ENCODE measurements at regions not wholly inside any gene's neighbourhood (a gene's known extent, or its start where the extent isn't known, plus 50 kb on each side); places are given as distances from the start of the nearest gene placed in this dataset.
A peak's percentile ranks its signal among the peaks of the same experiment; 100 is the strongest.

- no peak for DNase-seq (ENCODE audit: low spot score)
Observed at GRCh38 chr1:68331117-68331865, 99.0 kb upstream of the WLS start.

GRCh38 chr1:68330391-68330790 lies 98.1 kb upstream of the WLS start:
- no peak for DNase-seq (ENCODE audit: low spot score)

GRCh38 chr1:68329096-68329835 lies 96.9 kb upstream of the WLS start:
- no peak for DNase-seq (ENCODE audit: low spot score)

- no peak for DNase-seq (ENCODE audit: low spot score)
Observed at GRCh38 chr1:68328490-68328889, 96.2 kb upstream of the WLS start.

GRCh38 chr1:68327414-68327813 lies 95.1 kb upstream of the WLS start:
- no peak for DNase-seq (ENCODE audit: low spot score)

GRCh38 chr1:68326481-68326880 lies 94.2 kb upstream of the WLS start:
- no peak for DNase-seq (ENCODE audit: low spot score)

- no peak for DNase-seq (ENCODE audit: low spot score)
Observed at GRCh38 chr1:68324316-68324715, 92.0 kb upstream of the WLS start.

- DNase-seq (ENCODE audit: low spot score): no peak
Observed at GRCh38 chr1:68322837-68323687, 90.7 kb upstream of the WLS start.

- no peak for DNase-seq (ENCODE audit: low spot score)
Observed at GRCh38 chr1:68322096-68322495, 89.8 kb upstream of the WLS start.

- DNase-seq (ENCODE audit: low spot score): peak; percentile 64
Observed at GRCh38 chr1:68321084-68321685, 88.9 kb upstream of the WLS start.

GRCh38 chr1:68320349-68320748 lies 88.0 kb upstream of the WLS start:
- no peak for DNase-seq (ENCODE audit: low spot score)

- no peak for DNase-seq (ENCODE audit: low spot score)
Observed at GRCh38 chr1:68319907-68320306, 87.6 kb upstream of the WLS start.

- no peak for DNase-seq (ENCODE audit: low spot score)
Observed at GRCh38 chr1:68317543-68317942, 85.2 kb upstream of the WLS start.

- DNase-seq (ENCODE audit: low spot score): no peak
Observed at GRCh38 chr1:68314151-68314780, 81.9 kb upstream of the WLS start.

GRCh38 chr1:68313735-68314134 lies 81.4 kb upstream of the WLS start:
- DNase-seq (ENCODE audit: low spot score): no peak

- DNase-seq (ENCODE audit: low spot score): no peak
Observed at GRCh38 chr1:68308034-68308433, 75.7 kb upstream of the WLS start.

- DNase-seq (ENCODE audit: low spot score): no peak
Observed at GRCh38 chr1:68307378-68307787, 75.1 kb upstream of the WLS start.

- DNase-seq (ENCODE audit: low spot score): no peak
Observed at GRCh38 chr1:68301471-68302001, 69.2 kb upstream of the WLS start.

- no peak for DNase-seq (ENCODE audit: low spot score)
Observed at GRCh38 chr1:68294367-68295066, 62.2 kb upstream of the WLS start.

- DNase-seq (ENCODE audit: low spot score): no peak
Observed at GRCh38 chr1:68293609-68294366, 61.5 kb upstream of the WLS start.
